DOHH2 (cell line): ENCODE measurements at regions not wholly inside any gene's neighbourhood (a gene's known extent, or its start where the extent isn't known, plus 50 kb on each side); places are given as distances from the start of the nearest gene placed in this dataset.

Source experiments
- EZH2phosphoT487 ChIP-seq: fragments of 200-600 bp; sonication (generic); IDR thresholded peaks from 2 replicates; pipeline ENCODE4 v1.6.1; 2017; ENCODE audit warnings: borderline replicate concordance, mild to moderate bottlenecking, antibody characterized with exemption, low read length, moderate library complexity, mixed read lengths
- TF ChIP-seq, protein P1 (sequence below): fragments of 200-600 bp; sonication (generic); IDR thresholded peaks from one replicate; pipeline ENCODE4 v1.5.1; 2014; ENCODE audit warnings: antibody characterized with exemption, mild to moderate bottlenecking, low read depth, low read length; ENCODE audit not compliant: poor library complexity, severe bottlenecking

GRCh38 chr10:60681103-60681502, 97.2 kb upstream of the CDK1 start:
- TF ChIP-seq, protein P1, sequence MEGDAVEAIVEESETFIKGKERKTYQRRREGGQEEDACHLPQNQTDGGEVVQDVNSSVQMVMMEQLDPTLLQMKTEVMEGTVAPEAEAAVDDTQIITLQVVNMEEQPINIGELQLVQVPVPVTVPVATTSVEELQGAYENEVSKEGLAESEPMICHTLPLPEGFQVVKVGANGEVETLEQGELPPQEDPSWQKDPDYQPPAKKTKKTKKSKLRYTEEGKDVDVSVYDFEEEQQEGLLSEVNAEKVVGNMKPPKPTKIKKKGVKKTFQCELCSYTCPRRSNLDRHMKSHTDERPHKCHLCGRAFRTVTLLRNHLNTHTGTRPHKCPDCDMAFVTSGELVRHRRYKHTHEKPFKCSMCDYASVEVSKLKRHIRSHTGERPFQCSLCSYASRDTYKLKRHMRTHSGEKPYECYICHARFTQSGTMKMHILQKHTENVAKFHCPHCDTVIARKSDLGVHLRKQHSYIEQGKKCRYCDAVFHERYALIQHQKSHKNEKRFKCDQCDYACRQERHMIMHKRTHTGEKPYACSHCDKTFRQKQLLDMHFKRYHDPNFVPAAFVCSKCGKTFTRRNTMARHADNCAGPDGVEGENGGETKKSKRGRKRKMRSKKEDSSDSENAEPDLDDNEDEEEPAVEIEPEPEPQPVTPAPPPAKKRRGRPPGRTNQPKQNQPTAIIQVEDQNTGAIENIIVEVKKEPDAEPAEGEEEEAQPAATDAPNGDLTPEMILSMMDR, result no peak
- TF ChIP-seq EZH2phosphoT487, result no peak
